SK-N-SH (cell line): ENCODE measurements at regions not wholly inside any gene's neighbourhood (a gene's known extent, or its start where the extent isn't known, plus 50 kb on each side); places are given as distances from the start of the nearest gene placed in this dataset.

Experiments used
- CTCF ChIA-PET: fragments of 300-600, 350-600 bp; formaldehyde crosslinking; extraction: SDS; loops from one replicate; lab custom pipeline; 2021; lab: Yijun Ruan, JAX
- POLR2A ChIA-PET: fragments of 350-600 bp; sonication (Branson Sonifier 250); formaldehyde crosslinking; extraction: SDS; loops from one replicate; lab custom pipeline; 2020; ENCODE audit warnings: antibody characterized with exemption, inconsistent platforms; lab: Yijun Ruan, JAX
- DNase-seq: peaks from one replicate; pipeline ENCODE4 v3.0.0; 2012
- H2AFZ ChIP-seq: fragments of 200-600 bp; sonication (generic); 2 replicates; pipeline ENCODE4 v1.8.1; 2016; ENCODE audit warnings: antibody characterized with exemption, mild to moderate bottlenecking, low read depth
- H3F3A ChIP-seq: fragments of 200-600 bp; sonication (generic); replicated peaks from 2 replicates; pipeline ENCODE3; 2016; ENCODE audit warnings: antibody characterized with exemption, mild to moderate bottlenecking; ENCODE audit not compliant: insufficient read depth
- H3K27ac ChIP-seq, 2 experiments: fragments of 200-500 bp in 1 of 2; fragments of 200-600 bp in 1 of 2; sonication (Bioruptor generic) in 1 of 2; sonication (generic), shearing (Covaris generic) in 1 of 2; 2 replicates each; pipeline versions ENCODE4 v1.5.1 to v1.6.1; 2014 to 2016; ENCODE audit warnings: low read depth in 2 of 2, inconsistent platforms in 1 of 2, low read length in 1 of 2, mild to moderate bottlenecking in 1 of 2, mixed read lengths in 1 of 2
- H3K27me3 ChIP-seq: fragments of 200-600 bp; sonication (generic), shearing (Covaris generic); 2 replicates; pipeline ENCODE4 v1.6.1; 2016; ENCODE audit warnings: mixed run types; ENCODE audit not compliant: insufficient read depth
- H3K36me3 ChIP-seq, 2 experiments: fragments of 200-500 bp in 1 of 2; fragments of 200-600 bp in 1 of 2; sonication (Bioruptor generic) in 1 of 2; sonication (generic) in 1 of 2; replicated peaks in 1 of 2; 2 replicates each; pipeline versions ENCODE3 to v1.5.1; 2014 to 2016; ENCODE audit warnings: low read length in 1 of 2, mild to moderate bottlenecking in 1 of 2; ENCODE audit not compliant: insufficient read depth in 2 of 2, control insufficient read depth in 1 of 2
- H3K4me1 ChIP-seq, 2 experiments: fragments of 200-500 bp in 1 of 2; fragments of 200-600 bp in 1 of 2; sonication (Bioruptor generic) in 1 of 2; sonication (generic), shearing (Covaris generic) in 1 of 2; 2 replicates each; pipeline versions ENCODE4 v1.5.1 to v1.6.1; 2014 to 2016; ENCODE audit warnings: low read depth in 1 of 2, low read length in 1 of 2, mixed run types in 1 of 2; ENCODE audit not compliant: insufficient read depth in 2 of 2, control insufficient read depth in 1 of 2
- H3K4me2 ChIP-seq: fragments of 200-600 bp; sonication (generic), shearing (Covaris generic); 2 replicates; pipeline ENCODE4 v1.6.1; 2017; ENCODE audit warnings: mixed run types
- H3K4me3 ChIP-seq, 2 experiments: fragments of 200-500 bp in 1 of 2; fragments of 200-600 bp in 1 of 2; sonication (Bioruptor generic) in 1 of 2; sonication (generic), shearing (Covaris generic) in 1 of 2; 2 replicates each; pipeline versions ENCODE4 v1.5.1 to v1.8.1; 2014 to 2016; ENCODE audit warnings: low read depth in 2 of 2, inconsistent platforms in 1 of 2, low read length in 1 of 2, mild to moderate bottlenecking in 1 of 2, mixed read lengths in 1 of 2, moderate library complexity in 1 of 2
- H3K79me2 ChIP-seq: fragments of 200-600 bp; sonication (generic); 2 replicates; pipeline ENCODE4 v1.8.1; 2017; ENCODE audit warnings: mild to moderate bottlenecking; ENCODE audit not compliant: insufficient read depth
- H3K9ac ChIP-seq: fragments of 200-600 bp; sonication (generic); 2 replicates; pipeline ENCODE4 v1.6.1; 2017; ENCODE audit warnings: mixed run types
- H3K9me2 ChIP-seq: fragments of 200-600 bp; sonication (generic); 2 replicates; pipeline ENCODE4 v1.6.1; 2017; ENCODE audit warnings: mixed run types
- H3K9me3 ChIP-seq: fragments of 200-600 bp; sonication (generic); 2 replicates; pipeline ENCODE4 v1.6.1; 2017; ENCODE audit warnings: mixed run types, mild to moderate bottlenecking, moderate library complexity
- H4K20me1 ChIP-seq: fragments of 200-600 bp; sonication (generic); 2 replicates; pipeline ENCODE4 v1.6.1; 2017; ENCODE audit warnings: mild to moderate bottlenecking, mixed run types; ENCODE audit not compliant: insufficient read depth
- ELF1 ChIP-seq: IDR thresholded peaks from 2 replicates; pipeline ENCODE4 v1.4.0; 2012
- FOXM1 ChIP-seq: IDR thresholded peaks from 2 replicates; pipeline ENCODE4 v1.4.0; 2012; ENCODE audit warnings: low read depth, mild to moderate bottlenecking
- GATA2 ChIP-seq: sonication (generic); formaldehyde crosslinking; IDR thresholded peaks from 2 replicates; pipeline ENCODE4 v1.5.0; 2020; ENCODE audit warnings: mild to moderate bottlenecking, missing genetic modification reagents
- JUND ChIP-seq: IDR thresholded peaks from 2 replicates; pipeline ENCODE4 v1.4.0; 2012
- MEF2A ChIP-seq: IDR thresholded peaks from 2 replicates; pipeline ENCODE4 v1.4.0; 2012; ENCODE audit warnings: low read depth, borderline replicate concordance
- NFIC ChIP-seq: IDR thresholded peaks from 2 replicates; pipeline ENCODE4 v1.4.0; 2012; ENCODE audit warnings: borderline replicate concordance
- RAD21 ChIP-seq: IDR thresholded peaks from 2 replicates; pipeline ENCODE4 v1.6.1; 2012; ENCODE audit warnings: mild to moderate bottlenecking, low read length
- RXRA ChIP-seq: IDR thresholded peaks from 2 replicates; pipeline ENCODE4 v1.4.0; 2012; ENCODE audit warnings: low read depth, mild to moderate bottlenecking, borderline replicate concordance
- SIN3A ChIP-seq: IDR thresholded peaks from 2 replicates; pipeline ENCODE4 v1.6.1; 2012; ENCODE audit warnings: low read depth, mild to moderate bottlenecking, low read length, moderate library complexity, borderline replicate concordance
- TCF12 ChIP-seq: IDR thresholded peaks from 2 replicates; pipeline ENCODE4 v1.4.0; 2012
- TEAD4 ChIP-seq: IDR thresholded peaks from 2 replicates; pipeline ENCODE4 v1.4.0; 2012; ENCODE audit warnings: mild to moderate bottlenecking, borderline replicate concordance; ENCODE audit not compliant: insufficient read depth
- WGBS: methylation state at CpG from one replicate; pipeline ENCODE4 v1.1.6; 2017; ENCODE audit warnings: low lambda C conversion rate; 5-methylcytosine and 5-hydroxymethylcytosine counted together
- TF ChIP-seq, protein P1 (sequence below): IDR thresholded peaks from 2 replicates; pipeline ENCODE4 v1.6.1; 2012; ENCODE audit warnings: mild to moderate bottlenecking, low read depth, low read length, moderate library complexity

DNA sequence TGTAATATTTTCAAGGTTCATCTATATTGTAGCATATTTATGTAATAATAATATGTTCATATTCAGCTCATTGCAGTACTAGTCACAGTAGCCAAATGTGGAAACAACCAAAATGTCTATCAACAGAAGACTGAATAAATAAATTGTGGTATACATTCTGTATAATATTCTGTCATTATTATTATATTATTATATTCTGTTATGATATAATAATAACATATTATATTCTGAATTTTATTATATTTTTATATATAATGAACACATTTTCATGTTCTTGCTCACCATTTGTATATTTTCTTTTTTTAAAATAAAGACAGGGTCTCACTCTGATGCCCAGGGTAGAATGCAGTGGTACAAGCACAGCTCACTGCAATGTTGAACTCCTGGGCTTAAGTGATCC, 91.2 kb upstream of the STARD3NL start:
- Histone ChIP-seq H3K9me3 (no peaks in the 10 kb centered on the region), H4K20me1 (no peaks in the 10 kb centered on the region), H3K4me3 (no peak overlapping the region), H3K9me2 (no peaks in the 10 kb centered on the region), H2AFZ (no peak overlapping the region), H3F3A (no peaks in the 10 kb centered on the region), H3K9ac (no peak overlapping the region), H3K27me3 (no peaks in the 10 kb centered on the region), H3K27ac (no peak overlapping the region), H3K4me1 (no peaks in the 10 kb centered on the region), H3K4me2 (no peak overlapping the region), H3K79me2 (no peaks in the 10 kb centered on the region), H3K36me3 (no peaks in the 10 kb centered on the region)
- ChIA-PET POLR2A (no interaction called here), CTCF (interaction anchor here (1.2 to 1.9 kb wide), 6 partner anchors 8 to 287 kb away, joined by 3 to 8 read pairs (median 4); partner anchors contain the start of gene SFRP4)
- TF ChIP-seq GATA2 (CRISPR knock-in tag) (no peak), RXRA (no peak)
- no peak for DNase-seq

DNA sequence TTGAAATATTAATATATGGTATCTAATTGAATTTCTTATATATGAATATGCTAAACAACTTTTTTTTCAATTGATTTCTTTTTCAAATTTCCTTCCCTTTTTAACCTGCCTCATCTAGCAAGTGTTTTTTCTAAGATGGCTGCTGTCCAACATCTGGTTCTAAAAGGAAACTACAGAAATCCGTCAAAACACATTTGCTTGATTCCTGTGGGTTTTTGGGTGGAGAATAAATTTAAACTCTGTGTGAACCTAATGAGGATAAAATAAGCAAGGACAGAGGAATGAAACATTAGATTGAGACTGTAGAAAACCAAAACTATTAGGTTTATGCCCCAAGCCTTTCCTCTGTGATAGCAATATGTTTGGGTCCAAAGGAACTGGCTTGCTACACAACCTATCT, 75.5 kb upstream of the STARD3NL start:
- Histone ChIP-seq H3K27me3 (no peaks in the 10 kb centered on the region), H4K20me1 (no peaks in the 10 kb centered on the region), H3F3A (no peaks in the 10 kb centered on the region), H3K9ac (no peak overlapping the region), H3K27ac (no peak overlapping the region), H3K36me3 (no peaks in the 10 kb centered on the region), H3K79me2 (no peaks in the 10 kb centered on the region), H3K4me3 (no peak overlapping the region), H3K4me2 (no peak overlapping the region), H3K9me3 (no peaks in the 10 kb centered on the region), H3K4me1 (no peaks in the 10 kb centered on the region; a peak in 2 of 4 replicates), H2AFZ (no peak overlapping the region), H3K9me2 (no peaks in the 10 kb centered on the region)
- CTCF ChIA-PET = interaction anchor here (0.7 to 1.6 kb wide), 6 partner anchors 113 to 268 kb away, joined by 3 to 11 read pairs (median 6); partner anchors contain the start of gene SFRP4
- POLR2A ChIA-PET = no interaction called here
- no peak for DNase-seq
- WGBS = 41% methylated on average over 1 of the region's 1 CpG
- TF ChIP-seq JUND (no peak), TCF12 (no peak), RAD21 (no peak), NFIC (no peak), TEAD4 (no peak), FOXM1 (no peak), MEF2A (no peak), SIN3A (no peak), ELF1 (no peak)
- TF ChIP-seq, protein P1, sequence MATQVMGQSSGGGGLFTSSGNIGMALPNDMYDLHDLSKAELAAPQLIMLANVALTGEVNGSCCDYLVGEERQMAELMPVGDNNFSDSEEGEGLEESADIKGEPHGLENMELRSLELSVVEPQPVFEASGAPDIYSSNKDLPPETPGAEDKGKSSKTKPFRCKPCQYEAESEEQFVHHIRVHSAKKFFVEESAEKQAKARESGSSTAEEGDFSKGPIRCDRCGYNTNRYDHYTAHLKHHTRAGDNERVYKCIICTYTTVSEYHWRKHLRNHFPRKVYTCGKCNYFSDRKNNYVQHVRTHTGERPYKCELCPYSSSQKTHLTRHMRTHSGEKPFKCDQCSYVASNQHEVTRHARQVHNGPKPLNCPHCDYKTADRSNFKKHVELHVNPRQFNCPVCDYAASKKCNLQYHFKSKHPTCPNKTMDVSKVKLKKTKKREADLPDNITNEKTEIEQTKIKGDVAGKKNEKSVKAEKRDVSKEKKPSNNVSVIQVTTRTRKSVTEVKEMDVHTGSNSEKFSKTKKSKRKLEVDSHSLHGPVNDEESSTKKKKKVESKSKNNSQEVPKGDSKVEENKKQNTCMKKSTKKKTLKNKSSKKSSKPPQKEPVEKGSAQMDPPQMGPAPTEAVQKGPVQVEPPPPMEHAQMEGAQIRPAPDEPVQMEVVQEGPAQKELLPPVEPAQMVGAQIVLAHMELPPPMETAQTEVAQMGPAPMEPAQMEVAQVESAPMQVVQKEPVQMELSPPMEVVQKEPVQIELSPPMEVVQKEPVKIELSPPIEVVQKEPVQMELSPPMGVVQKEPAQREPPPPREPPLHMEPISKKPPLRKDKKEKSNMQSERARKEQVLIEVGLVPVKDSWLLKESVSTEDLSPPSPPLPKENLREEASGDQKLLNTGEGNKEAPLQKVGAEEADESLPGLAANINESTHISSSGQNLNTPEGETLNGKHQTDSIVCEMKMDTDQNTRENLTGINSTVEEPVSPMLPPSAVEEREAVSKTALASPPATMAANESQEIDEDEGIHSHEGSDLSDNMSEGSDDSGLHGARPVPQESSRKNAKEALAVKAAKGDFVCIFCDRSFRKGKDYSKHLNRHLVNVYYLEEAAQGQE = no peak
